Thoracic aorta (tissue), 2 donors: ENCODE measurements at regions not wholly inside any gene's neighbourhood (a gene's known extent, or its start where the extent isn't known, plus 50 kb on each side); places are given as distances from the start of the nearest gene placed in this dataset.

ENCODE experiments used
- ATAC-seq: fragments of 150-250 bp; one replicate; pipeline ENCODE4 v1.8.0; 2017; ENCODE audit warnings: low read depth; ENCODE audit not compliant: insufficient number of reproducible peaks, low FRiP score
- DNase-seq: peaks from one replicate; pipeline ENCODE4 v3.0.0-alpha.2; 2020; ENCODE audit warnings: low spot score
- H3K27ac ChIP-seq, 2 donors: fragments of 200-600 bp; sonication (generic); 1 replicate in 1 of 2; 2 replicates in 1 of 2; pipeline ENCODE4 v1.5.1; 2016; ENCODE audit warnings: mild to moderate bottlenecking in 2 of 2, moderate library complexity in 2 of 2
- H3K27me3 ChIP-seq: fragments of 200-600 bp; sonication (generic); replicated peaks from 2 replicates; pipeline ENCODE4 v1.6.0; 2016; ENCODE audit warnings: mild to moderate bottlenecking; ENCODE audit not compliant: insufficient read depth
- H3K36me3 ChIP-seq: fragments of 200-600 bp; sonication (generic); one replicate; pipeline ENCODE4 v1.5.1; 2016
- H3K4me1 ChIP-seq, 2 donors: fragments of 200-600 bp; sonication (generic); 1 replicate in 1 of 2; 2 replicates in 1 of 2; pipeline versions ENCODE4 v1.5.1 to v1.6.0; 2016; ENCODE audit warnings: low read depth in 2 of 2, mild to moderate bottlenecking in 1 of 2; ENCODE audit not compliant: control insufficient read depth in 1 of 2
- H3K4me3 ChIP-seq: fragments of 200-600 bp; sonication (generic); 2 replicates; pipeline ENCODE4 v1.5.1; 2016; ENCODE audit warnings: mild to moderate bottlenecking
- H3K9me3 ChIP-seq: fragments of 200-600 bp; sonication (generic); 2 replicates; pipeline ENCODE4 v1.5.1; 2016
- TF ChIP-seq, protein P1 (sequence below): fragments of 200-600 bp; sonication (generic); IDR thresholded peaks from one replicate; pipeline ENCODE4 v1.5.1; 2019; ENCODE audit warnings: antibody characterized with exemption

DNA sequence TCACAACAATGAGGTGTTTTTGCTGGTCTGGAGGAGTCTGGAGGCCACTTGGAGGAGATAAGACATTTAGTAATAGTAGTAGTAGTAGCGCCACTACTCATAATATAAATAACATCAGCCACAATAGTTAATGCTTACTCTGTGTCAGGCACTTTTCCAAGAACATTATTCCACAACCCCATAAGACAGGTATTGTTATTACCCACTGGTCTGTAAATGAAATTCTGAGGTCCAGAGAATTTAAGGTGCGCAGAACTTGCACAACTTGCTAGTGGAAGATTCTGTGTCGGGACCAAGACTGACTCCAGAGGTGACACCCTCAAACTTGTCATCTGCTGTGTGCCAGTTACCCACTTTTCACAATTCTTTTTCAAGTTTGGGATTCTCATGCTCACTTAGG lies 106.5 kb downstream of the MRM1 start:
- ATAC-seq (no peak), DNase-seq (no peak)
- Histone ChIP-seq H3K36me3 (no peaks in the 10 kb centered on the region), H3K27me3 (no peaks in the 10 kb centered on the region), H3K27ac (no peak overlapping the region), H3K9me3 (no peaks in the 10 kb centered on the region), H3K4me1 (no peaks in the 10 kb centered on the region), H3K4me3 (no peak overlapping the region)
- TF ChIP-seq, protein P1, sequence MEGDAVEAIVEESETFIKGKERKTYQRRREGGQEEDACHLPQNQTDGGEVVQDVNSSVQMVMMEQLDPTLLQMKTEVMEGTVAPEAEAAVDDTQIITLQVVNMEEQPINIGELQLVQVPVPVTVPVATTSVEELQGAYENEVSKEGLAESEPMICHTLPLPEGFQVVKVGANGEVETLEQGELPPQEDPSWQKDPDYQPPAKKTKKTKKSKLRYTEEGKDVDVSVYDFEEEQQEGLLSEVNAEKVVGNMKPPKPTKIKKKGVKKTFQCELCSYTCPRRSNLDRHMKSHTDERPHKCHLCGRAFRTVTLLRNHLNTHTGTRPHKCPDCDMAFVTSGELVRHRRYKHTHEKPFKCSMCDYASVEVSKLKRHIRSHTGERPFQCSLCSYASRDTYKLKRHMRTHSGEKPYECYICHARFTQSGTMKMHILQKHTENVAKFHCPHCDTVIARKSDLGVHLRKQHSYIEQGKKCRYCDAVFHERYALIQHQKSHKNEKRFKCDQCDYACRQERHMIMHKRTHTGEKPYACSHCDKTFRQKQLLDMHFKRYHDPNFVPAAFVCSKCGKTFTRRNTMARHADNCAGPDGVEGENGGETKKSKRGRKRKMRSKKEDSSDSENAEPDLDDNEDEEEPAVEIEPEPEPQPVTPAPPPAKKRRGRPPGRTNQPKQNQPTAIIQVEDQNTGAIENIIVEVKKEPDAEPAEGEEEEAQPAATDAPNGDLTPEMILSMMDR = no peak

DNA sequence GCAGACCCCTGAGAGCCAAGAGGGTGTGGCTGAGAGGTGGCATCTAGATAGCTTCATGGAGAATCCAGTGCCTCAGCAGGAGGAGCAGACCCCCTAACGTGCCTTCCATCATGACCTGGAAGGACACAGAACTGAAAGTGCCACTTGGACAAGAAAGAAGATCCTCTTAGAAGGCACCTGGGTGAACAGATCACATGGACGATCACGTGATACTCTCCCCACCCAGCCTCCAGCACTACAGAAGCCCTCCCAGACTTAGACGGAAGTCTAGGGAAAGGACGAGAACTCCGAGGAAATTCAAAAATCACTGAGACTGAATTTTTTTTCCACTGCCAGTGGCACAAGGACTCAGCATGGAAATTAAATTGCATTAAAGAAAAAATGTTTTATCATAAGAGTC lies 113.4 kb downstream of the MRM1 start:
- Histone ChIP-seq H3K27ac (no peak overlapping the region), H3K27me3 (no peaks in the 10 kb centered on the region), H3K9me3 (no peaks in the 10 kb centered on the region), H3K36me3 (no peaks in the 10 kb centered on the region), H3K4me1 (no peaks in the 10 kb centered on the region), H3K4me3 (no peak overlapping the region)
- DNase-seq = no peak
- no peak for ATAC-seq
- TF ChIP-seq, protein P1 = no peak

DNA sequence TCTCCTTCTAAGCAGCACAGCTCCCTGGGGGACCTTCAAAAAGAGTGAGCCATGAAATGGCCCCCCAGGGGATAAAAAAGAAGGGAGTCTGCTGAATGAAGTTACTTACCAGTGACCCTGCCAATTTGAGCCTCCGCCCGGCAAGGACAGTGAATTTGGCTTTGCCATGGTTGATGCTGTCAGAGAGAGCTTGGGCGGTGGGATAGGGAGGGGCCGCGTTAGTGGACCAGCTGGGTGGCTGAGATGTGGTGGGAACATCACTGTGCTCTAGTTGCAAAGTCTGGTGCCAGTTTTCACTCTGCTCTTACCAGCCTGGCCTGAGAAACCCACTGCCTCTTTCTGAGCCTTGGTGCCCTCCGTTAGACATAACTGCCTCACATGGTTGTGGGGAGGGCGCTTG lies 114.6 kb downstream of the MRM1 start:
- no peaks in the 10 kb centered on the region for H3K4me1 ChIP-seq
- ATAC-seq (no peak), DNase-seq (no peak)
- H3K27me3 ChIP-seq = no peaks in the 10 kb centered on the region
- TF ChIP-seq, protein P1 = no peak
- no peaks in the 10 kb centered on the region for H3K9me3 ChIP-seq
- H3K36me3 ChIP-seq = no peaks in the 10 kb centered on the region
- H3K4me3 ChIP-seq = no peak overlapping the region
- no peak overlapping the region for H3K27ac ChIP-seq

DNA sequence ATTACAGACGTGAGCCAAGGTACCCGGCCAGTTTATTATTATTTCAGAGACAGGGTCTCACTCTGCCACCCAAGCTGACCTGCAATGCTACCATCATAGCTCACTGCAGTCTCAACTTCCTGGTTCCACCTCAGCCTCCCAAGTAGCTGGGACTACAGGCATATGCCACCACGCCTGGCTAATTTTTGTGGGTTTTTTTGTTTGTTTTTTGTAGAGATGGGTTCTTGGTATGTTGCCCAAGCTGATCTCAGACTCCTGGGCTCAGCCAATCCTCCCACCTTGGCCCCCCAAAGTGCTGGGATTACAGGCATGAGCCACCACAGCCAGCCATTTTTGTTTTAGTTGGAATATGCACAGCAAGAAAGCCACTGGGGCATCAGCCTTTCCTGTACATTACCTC lies 115.7 kb downstream of the MRM1 start:
- Histone ChIP-seq H3K36me3 (no peaks in the 10 kb centered on the region), H3K27me3 (no peaks in the 10 kb centered on the region), H3K4me1 (no peaks in the 10 kb centered on the region), H3K4me3 (no peak overlapping the region), H3K27ac (no peak overlapping the region), H3K9me3 (no peaks in the 10 kb centered on the region)
- TF ChIP-seq, protein P1 = no peak
- ATAC-seq = no peak
- no peak for DNase-seq

DNA sequence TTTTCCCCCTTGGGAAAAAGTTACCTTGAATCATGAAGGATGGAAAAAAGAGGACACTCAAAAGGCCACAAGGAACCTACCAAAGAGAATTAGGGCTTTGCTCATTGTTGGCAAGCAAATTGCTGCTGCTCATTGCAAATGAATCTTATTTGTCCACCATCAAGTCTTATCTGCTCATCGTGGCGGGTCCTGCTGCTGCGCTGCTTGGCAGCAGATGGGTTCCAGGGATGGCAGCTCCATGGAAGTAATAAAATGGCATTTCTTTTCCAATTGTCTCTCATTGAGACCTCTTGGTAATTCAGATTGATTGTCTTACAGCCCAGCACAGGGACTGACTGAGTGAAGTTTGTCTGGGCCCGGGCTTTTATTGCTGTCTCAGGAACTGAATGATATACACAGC lies 118.7 kb downstream of the MRM1 start:
- TF ChIP-seq, protein P1 = no peak
- peaks cover 3 to 7% of the 10 kb centered on the region in 2 donors for H3K4me1 ChIP-seq
- no peaks in the 10 kb centered on the region for H3K9me3 ChIP-seq
- H3K27ac ChIP-seq = no peak overlapping the region
- no peaks in the 10 kb centered on the region for H3K27me3 ChIP-seq
- DNase-seq (no peak), ATAC-seq (no peak)
- H3K4me3 ChIP-seq = no peak overlapping the region
- no peaks in the 10 kb centered on the region for H3K36me3 ChIP-seq
